HG03457 (cell line): ENCODE measurements at regions not wholly inside any gene's neighbourhood (a gene's known extent, or its start where the extent isn't known, plus 50 kb on each side); places are given as distances from the start of the nearest gene placed in this dataset.

Experiments used
- ATAC-seq: cut with Tn5 transposase; IDR thresholded peaks from one replicate; pipeline ENCODE4 v1.9.1; 2021; ENCODE audit warnings: moderate number of reproducible peaks; ENCODE audit not compliant: unreplicated experiment

DNA sequence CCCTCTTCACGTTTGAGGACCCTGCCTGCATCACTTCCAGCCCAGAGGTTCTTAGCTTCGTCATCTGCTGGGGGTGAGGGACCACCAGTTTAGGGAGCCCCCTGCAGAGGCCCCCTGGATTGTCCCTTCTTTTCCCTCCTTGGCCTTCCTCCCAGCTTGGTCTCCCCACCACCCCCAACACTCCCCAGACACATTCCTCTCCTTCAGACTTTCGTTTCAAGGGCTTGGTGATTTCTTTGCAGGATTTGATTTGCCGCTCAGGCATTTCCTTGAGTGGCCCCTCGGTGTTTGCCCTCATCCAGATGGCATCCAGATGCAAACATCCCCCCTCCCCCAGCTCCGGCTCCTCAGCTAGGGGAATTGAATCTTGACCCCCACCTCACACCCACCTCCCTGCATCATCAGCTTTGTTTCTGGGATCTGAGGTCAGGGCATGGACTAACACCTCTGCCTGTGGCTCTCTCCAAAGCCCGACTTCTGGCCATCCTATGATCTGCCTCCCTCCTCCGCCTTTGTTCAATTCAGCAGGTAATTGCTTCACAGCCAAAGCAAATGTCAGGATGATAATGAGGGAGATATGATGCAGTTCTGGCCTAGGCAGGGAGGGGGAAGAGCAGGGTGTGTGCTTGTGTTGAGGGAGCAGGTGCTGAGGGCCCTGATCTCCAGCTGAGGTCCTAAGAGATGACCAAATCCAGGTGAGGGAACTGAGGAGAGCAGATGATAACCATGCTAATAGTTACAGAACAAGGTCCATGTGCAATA is 141.5 kb downstream of the VEGFA start:
- ATAC-seq = no peak

DNA sequence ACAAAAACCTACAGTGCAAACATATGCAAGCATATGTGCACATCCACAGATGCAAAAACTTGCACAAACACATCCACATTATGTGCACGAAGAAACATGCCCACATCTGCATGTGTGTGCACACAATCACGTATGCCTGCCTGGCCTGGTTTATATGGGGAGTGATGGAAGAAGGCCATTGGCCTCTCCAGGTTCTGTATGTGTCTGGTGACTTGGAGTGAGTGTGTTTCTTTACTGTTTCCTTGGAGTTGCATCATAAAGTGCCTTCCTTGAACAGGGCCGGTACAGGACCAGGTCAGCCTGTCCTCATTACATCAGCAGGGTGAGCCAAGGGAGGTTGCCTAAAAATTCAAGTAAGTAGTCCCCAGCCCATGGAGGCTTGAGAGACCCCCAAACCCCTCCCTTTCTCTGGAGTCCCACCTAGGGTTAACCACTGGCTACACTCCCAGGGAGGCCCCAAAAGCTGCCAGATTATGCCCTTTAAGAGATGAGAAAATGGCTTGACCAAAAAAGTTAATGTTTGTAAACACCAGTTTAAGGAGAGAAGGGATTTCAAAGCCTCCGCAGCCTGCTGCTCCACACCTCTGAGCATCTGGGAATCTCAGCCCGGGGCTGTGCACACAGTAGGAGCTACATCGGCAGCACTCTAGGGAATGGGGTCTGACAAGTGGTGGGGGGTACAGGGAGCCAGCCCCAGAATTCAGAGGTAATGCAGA is 140.8 kb downstream of the VEGFA start:
- ATAC-seq = no peak

DNA sequence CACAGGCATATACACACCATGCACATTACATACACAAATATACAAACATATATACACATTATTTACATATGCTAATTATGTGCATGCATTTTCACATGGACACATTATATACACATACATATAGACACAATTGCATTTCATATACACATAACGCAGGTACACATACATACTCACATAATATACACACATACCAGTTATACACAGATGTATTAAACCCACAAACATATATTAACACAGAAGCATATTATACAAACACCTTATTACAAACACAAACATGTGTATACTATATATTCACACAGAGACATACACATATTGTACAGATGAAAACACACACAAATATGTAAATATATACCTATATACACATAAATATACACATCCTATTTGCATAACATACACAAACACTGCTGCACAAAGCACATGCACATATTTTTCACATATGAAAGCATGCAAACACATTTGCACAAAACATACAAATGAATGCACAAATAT is 140.2 kb downstream of the VEGFA start:
- no peak for ATAC-seq

DNA sequence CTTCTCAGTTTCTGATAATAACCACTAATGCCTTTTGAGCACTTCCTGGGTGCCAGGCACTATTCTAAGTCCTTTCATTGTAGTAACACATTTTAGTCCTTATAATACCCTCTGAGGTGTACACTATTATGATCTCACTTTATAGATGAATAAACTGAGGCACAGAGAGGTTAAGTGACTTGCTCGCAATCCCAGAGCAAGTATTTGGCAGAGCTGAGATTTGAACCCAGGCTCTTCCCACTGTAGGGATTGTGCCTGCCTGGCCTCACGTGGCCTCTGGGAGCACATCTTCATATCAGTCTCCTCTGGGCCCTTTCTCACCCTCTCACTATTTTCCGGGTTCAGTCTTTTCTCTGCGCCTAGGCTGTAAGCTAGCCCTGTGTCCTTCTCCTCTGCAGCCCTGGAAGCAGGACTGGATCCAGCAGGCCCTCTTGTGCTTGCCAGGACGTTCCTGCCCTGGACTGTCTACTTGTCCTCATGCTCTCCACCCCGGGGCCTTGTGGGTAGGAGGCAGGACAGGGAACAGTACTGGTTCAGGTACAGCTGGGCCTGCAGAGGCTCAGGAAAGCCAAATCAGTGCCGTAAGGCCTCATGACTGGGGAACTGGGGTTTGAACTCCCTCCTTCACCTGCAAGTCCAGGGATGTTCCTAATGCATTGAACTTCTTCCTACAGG is 139.6 kb downstream of the VEGFA start:
- no peak for ATAC-seq

DNA sequence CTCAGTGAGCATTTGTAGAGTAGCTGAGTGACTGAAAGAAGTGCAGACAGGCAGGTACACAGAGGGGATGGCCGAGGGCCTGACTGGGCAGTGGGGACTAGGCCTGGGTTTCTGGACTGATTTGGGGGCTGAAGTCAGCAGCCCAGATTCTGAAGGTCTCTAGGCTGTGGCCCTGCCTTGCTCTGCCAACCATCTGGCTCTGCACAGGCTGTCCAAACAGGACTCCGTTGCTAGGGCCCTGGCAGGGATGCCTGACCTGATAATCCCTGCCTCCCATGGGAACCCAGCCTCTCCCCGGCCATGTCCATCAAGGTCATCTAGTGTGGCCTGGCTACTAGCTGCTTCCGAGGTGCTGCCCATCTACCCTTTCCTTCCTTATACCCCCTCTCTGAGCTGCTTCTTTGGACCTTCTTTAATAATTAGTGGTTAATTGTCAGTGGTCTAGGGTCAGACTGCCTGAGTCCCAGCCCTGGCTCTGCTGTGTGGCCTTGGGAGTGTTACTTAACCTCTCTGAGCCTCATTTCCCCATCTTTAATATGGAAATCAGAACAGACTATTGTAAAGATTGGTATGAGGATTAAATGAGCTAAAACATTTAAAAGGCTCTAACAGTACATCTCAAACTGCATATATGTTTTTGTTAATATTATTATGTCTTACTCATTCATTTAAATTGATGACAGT is 137.9 kb downstream of the VEGFA start:
- no peak for ATAC-seq

DNA sequence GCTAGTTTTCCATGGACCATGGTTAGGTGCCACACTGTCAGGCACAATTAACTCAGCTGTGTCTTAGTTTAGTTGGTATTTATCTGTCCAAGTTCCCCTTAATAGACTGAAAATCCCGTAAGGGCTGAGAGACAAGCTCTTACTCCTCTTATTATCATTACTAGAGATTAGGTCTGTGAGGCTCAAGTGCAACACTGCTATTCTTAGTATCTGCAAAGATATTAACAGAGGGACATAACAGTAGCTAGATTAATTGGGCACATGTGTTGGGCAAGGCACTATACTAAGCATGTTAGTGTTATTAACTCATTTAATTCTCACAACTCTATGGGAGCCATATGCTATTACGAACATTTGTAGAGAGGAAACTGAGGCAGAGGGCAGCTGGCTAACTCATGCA is 137.3 kb downstream of the VEGFA start:
- no peak for ATAC-seq

DNA sequence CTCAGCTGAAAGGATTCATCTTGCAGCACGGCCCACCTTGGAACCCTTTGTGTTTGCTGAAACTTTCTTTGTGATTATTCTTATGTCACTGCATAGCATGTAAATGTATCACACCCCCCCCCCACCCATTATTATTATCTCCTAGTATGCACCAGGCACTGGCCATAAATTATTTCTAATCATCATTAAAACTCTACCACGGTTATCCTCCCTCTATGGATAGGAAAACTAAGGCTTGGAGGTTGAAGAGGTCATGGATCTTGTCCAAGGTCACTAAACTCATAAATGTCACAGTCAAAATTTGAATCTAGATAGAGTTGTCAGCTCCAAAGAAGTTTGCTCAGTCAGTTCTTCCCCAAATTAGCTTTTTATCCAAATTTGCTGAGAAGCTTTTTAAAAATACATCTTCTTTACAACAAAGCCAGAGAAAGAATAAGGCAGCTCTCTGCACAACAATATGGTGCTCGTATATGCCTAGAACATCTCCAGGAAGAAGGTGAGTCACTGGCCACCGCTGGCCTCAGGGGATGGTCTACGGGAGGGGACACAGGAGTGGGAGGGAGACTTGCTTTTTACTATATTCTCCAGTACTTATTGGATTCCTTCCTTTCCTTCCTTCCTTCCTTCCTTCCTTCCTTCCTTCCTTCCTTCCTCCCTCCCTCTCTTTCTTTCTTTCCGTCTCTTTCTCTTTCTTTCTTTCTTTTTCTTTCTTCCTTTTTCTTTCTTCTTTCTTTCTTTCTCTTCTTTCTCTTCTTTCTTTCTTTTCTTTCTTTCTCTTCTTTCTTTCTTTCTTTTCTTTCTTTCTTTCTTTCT is 134.5 kb downstream of the VEGFA start:
- no peak for ATAC-seq

DNA sequence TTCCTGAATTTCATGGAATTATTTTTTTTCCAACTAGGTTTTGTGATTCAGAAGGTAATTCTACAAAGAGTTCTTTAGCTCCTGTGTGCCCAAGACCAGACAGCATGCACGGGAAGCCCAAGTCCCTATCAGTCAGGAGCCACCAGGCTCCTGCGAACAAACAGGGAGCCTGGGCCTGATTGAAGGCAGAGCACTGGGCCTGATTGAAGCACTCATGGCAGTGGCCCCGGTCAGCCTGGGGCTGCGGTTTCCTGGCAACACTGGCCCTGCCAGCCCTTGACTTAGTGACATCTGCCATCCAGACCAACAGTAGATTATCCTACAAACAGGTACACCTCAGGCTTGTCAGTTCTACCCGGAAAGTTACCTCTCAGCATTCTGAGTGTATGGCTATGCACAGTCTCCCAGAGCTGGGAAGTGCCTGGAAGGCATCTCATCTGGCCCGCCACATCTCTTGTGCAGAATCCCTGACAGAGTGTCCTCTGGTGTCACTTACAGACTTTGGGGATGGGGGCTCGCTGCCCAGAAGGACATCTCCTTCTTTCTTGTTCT is 133.8 kb downstream of the VEGFA start:
- ATAC-seq = no peak

DNA sequence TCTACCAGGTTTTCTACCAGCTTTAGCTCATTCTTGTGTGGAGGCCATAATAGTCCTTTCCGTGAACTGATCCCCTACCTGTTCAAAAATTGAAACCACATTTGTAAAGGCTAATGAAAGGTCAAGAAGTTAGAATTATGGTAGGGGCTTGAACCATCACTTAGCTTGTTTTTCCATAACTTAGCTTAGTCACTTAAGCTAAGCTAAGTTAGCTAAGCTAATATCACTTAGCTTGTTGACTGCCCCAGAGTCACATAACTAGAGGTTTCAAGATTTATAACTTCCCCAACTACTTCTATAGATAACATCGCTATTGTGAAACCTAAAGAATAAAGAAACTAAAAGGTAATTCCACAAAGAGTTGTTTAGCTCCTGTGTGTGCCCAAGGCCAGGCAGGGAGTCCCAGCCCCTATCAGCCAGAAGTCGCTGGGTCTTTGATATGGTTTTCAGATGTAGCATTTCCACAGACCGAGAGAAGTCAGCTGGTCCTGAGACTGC is 131.8 kb downstream of the VEGFA start:
- ATAC-seq = no peak

DNA sequence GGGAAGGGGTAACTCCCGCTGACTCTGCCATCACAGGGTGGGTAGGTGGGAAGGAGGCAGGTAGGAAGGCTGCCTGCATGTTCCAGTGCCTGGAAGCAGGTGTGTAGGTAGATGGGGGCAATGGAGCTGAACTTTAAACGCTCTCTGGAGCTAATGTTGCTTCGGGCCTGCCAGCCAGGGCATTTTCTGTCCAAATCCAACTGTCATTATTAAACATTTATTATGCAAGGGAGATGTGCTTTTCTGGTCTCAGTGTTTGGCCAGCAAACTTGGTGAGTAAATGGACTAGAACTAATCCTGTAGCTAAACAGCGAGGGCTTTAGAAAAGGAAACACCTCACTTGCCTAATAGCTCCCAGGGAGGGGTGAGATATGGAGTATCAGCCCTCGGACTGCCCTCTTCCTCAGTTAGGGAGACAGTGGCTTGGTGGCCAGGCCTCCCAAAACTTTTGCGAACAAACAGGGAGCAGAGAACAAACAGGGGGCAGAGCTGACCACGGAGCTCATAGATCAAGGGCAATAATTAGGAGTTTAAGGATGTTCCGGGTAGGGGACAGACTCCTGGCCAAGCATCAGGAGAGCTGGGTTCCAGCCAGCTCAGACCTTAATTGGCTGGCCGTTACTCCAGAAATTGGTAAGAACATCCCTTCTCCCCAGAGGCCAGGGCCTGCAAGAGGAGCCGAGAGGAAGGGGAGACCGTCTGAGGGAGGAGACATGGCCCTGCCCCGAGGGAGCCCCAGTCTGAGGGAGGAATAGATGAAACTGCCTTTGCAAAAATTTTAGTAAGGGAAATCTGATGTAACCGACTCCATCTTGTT is 131.1 kb downstream of the VEGFA start:
- ATAC-seq = no peak

DNA sequence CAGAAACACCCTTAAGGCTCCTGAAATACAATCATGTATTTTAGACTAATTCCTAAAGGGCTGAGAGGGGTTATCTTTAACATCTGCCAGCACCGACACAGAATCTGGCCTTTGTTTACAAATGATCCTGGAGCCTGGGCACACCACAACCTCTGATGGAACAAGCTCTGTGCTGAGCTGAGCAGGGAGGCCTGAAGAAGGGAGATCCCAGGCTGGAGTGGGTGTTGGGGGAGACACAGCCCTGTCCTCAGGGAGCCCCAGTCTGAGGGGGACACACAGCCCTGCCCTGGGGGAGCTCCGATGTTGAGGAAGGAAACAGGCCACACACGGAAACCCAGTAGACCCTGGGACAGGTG is 130.5 kb downstream of the VEGFA start:
- ATAC-seq = no peak

DNA sequence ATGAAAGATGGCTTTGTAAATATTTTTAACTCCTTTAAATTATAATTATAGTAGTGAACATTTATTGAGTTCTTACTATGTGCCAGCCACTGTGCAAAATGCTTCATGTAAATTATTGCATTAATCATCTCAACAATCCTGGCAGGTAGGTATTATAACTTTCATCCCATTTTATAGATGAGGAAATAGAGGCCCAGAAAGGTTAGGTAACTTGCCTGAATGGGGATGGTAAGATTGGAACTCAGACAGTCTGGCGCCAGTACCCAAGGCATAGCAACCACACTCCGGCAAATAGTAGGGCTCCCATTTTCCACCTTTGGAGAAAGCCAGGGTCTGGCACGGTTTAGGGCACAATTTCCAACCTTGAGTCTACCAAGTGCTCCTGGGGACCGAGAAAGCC is 129.8 kb downstream of the VEGFA start:
- no peak for ATAC-seq

DNA sequence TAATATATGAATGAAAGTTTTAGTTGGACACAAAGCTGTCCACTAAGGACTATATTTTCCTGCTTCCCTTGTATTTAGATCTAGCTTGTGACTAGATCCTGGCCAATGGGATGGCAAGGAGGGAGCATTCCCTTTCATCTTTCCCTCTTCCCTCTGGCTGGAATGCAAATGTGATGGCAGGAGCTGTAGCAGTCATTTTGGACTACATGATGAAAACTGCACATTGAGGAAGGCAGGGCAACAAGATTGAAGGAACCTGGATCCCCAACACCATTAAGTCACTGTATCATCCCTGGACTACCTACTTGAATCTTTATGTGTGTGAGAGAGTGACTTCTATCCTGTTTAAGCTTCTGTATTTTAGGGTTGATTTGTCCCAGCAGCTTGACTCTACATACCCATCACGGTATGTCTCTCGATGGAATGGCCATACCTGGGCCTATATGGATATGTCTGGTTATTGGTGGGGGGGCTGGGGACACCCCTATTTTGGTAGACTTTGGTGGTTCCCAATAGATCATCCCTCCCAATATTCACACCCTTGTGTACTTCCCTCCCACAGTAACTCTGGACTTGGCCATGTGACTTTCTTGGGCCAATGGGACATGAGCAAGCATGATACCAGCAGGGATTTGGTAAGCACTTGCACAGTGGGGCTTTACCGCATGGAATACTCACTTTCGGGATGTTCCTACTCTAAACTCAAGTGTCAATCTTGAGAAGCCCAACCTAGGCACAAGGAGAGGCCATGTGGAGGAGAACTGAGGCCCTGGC is 128.5 kb downstream of the VEGFA start:
- ATAC-seq = no peak

DNA sequence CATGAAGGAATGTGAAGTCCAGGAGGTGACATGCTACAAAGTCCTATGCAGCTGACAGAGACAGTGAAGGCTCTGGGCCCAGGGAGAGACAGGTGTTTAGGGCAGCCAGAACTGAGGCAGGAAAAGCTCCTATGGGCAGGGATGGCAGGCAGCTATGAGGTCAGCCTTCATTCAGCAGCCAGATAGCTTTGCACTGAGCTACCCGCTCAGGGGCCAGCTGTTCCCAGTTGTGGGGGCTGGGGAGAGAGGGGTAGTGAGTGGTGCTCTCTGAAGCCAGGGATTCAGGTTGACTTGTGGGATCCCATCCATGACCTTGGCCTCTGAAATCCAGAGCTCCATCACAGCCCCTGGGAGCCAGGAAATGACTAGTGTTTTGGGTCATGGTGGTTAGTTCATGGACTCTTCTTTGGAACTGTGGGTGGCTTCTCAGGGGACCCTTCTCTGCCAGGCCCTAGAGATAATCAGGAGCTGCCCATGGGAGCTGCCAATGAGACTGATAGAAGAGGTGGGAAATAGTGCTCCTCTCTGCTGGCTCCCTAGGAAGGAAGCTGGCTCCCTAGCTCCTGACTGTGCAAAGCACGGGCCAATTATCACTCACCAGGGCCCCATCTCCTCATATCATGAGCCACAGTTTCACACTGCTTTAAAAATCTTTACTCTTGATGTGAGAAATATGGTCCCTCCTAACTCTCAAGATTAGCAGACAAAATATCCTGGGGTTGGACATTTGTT is 127.7 kb downstream of the VEGFA start:
- ATAC-seq = no peak

DNA sequence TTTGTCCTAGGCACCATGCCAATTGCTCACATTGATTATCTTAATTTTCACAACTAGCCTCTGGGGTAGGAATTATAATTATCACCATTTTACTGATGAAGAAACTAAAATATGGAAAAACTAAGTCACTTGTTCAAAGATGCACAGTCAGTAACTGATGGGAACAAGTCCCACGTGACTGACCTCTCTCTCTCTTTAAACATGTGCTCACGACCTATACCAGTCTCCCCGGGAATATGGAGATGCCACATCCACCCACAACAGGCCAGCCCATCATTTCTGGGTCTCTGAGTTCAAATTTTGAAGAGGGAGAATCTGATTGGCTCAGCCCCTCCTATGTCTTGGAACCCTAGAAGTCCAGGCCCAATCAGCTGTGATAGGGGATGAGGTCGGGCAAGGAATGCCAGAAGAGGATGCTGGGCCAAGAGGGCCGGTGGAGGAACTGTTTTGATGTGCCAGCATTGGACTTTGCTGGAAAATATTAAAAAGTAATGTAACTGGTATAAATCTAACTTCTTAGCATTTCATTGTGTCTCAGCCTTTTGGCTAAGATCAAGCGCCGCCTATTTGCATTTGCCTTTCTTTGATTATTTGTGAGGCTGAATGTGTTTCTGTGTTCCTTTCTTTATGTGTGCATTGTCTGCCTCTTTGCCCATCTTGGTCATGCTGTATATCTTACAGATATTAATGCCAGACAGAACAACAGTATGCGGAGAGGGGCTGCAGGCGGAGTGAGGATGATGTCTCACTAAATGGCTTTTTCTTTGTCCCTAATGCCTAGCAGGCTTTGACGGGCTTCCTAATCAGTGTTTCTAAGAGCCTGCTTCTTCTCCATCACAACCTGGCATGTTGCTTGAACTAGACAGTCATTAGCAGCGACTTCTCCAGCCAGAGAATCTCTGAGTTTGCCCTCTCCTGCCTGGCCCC is 126.6 kb downstream of the VEGFA start:
- no peak for ATAC-seq

DNA sequence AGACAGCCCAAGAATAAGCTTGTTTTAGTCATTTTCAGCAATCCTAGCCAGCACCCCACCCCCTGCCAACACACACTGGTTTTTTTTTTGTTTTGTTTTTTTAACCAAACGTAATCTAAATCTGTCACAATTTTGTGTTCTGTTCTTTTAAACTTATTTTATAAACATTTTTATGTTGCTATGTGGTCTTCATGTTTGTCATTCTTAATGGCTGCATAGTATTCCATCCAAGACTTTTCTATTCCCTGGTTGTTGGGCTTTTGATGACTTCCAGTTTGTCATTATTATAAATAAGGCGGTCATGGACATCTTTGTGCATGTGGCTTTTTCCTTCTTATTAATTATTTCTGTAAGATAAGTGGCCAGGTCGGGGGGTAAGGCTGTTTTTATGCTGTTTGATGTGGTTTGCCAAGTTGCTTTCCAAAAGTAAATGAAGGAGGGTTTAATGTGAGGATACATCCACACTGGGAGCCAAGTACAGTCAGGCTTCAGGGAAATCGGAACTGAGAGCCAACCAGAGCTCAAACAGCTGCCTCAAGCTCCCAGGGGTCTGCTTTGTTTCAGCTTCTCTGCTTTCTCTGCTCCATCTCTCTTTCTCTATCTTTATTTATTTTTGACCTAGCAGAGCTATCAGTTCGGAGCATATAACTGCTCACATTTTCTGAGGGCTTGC is 125.8 kb downstream of the VEGFA start:
- no peak for ATAC-seq
